ENCODE measurements at regions not wholly inside any gene's neighbourhood (a gene's known extent, or its start where the extent isn't known, plus 50 kb on each side); places are given as distances from the start of the nearest gene placed in this dataset.
A peak's percentile ranks its signal among the peaks of the same experiment; 100 is the strongest.

GRCh38 chr6:145276756-145277155 lies 458.6 kb downstream of the EPM2A start:
- H3K23ac ChIP-seq (ENCODE audit: insufficient read length, low read depth, low read length): no peak overlapping the region
- H3T11ph ChIP-seq (ENCODE audit: low read length): no peak overlapping the region
- H2BK120ac ChIP-seq (ENCODE audit: low read depth, low read length, poor library complexity, severe bottlenecking): no peak overlapping the region
- H3K56ac ChIP-seq (ENCODE audit: insufficient read length, low read depth, low read length): no peak overlapping the region
- H4K91ac ChIP-seq (ENCODE audit: insufficient read length, low read depth, low read length): no peak overlapping the region
- H3K4me1 Mint-ChIP-seq: peaks cover 6% of the 10 kb centered on the region in 2 experiments
- no peaks in the 10 kb centered on the region for H3K79me2 ChIP-seq (ENCODE audit: insufficient read depth, low read length)
- H3K4ac ChIP-seq (ENCODE audit: low read depth, low read length): no peak overlapping the region
- no peak overlapping the region for H3K9ac ChIP-seq (ENCODE audit: extremely low read depth, insufficient read length, low read length)
- TF ChIP-seq, protein P1, sequence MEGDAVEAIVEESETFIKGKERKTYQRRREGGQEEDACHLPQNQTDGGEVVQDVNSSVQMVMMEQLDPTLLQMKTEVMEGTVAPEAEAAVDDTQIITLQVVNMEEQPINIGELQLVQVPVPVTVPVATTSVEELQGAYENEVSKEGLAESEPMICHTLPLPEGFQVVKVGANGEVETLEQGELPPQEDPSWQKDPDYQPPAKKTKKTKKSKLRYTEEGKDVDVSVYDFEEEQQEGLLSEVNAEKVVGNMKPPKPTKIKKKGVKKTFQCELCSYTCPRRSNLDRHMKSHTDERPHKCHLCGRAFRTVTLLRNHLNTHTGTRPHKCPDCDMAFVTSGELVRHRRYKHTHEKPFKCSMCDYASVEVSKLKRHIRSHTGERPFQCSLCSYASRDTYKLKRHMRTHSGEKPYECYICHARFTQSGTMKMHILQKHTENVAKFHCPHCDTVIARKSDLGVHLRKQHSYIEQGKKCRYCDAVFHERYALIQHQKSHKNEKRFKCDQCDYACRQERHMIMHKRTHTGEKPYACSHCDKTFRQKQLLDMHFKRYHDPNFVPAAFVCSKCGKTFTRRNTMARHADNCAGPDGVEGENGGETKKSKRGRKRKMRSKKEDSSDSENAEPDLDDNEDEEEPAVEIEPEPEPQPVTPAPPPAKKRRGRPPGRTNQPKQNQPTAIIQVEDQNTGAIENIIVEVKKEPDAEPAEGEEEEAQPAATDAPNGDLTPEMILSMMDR (conservative IDR thresholded peaks at IDR 0.05): no peak
- H2BK20ac ChIP-seq (ENCODE audit: low read depth, low read length, poor library complexity, severe bottlenecking): no peak overlapping the region
- H2BK15ac ChIP-seq (ENCODE audit: low read depth, low read length): no peak overlapping the region
- H3K18ac ChIP-seq (ENCODE audit: insufficient read length, low read depth, low read length): no peak overlapping the region
- H3K36me3 Mint-ChIP-seq (ENCODE audit: insufficient read depth in 1 of 3, low read depth in 3 of 3): no peaks in the 10 kb centered on the region; a peak in 1 of 7 replicates
- no peak for DNase-seq
- H2AK5ac ChIP-seq (ENCODE audit: insufficient read length, low read length): no peak overlapping the region
- H3K4me3 Mint-ChIP-seq: no peak overlapping the region
- no peak overlapping the region for H3K4me2 ChIP-seq (ENCODE audit: insufficient read depth, insufficient read length, low read length)
- no peak overlapping the region for H4K5ac ChIP-seq (ENCODE audit: insufficient read length, low read depth, low read length)
- no peak overlapping the region for H4K8ac ChIP-seq (replicated peaks; ENCODE audit: insufficient read length, low read depth, low read length)
- no peak overlapping the region for H2BK5ac ChIP-seq (ENCODE audit: insufficient read length, low read length)
- H2AFZ ChIP-seq (ENCODE audit: low read length): no peak overlapping the region
- H2BK12ac ChIP-seq (ENCODE audit: insufficient read length, low read depth, low read length): no peak overlapping the region
- H3K27ac ChIP-seq (ENCODE audit: insufficient read length, low read depth, low read length): no peak overlapping the region
- H3K14ac ChIP-seq (ENCODE audit: insufficient read depth, low read length): no peak overlapping the region
- no peaks in the 10 kb centered on the region for H3K23me2 ChIP-seq (ENCODE audit: insufficient read length, low read depth, low read length, poor library complexity, severe bottlenecking)
- no peaks in the 10 kb centered on the region for H4K20me1 ChIP-seq (ENCODE audit: control insufficient read depth, insufficient read depth, insufficient read length)
- no peaks in the 10 kb centered on the region for H3K27me3 Mint-ChIP-seq (ENCODE audit: low read depth)
- no peaks in the 10 kb centered on the region for H3K79me1 ChIP-seq (ENCODE audit: insufficient read depth, low read depth, low read length, poor library complexity, severe bottlenecking)
- H3K9me3 ChIP-seq (ENCODE audit: control insufficient read depth, low read depth, low read length): no peaks in the 10 kb centered on the region
- H3K4me1 ChIP-seq (ENCODE audit: insufficient read depth, low read length): no peaks in the 10 kb centered on the region
- peaks cover 0 to 4% of the 10 kb centered on the region in 2 experiments; a peak in 1 of 5 replicates for H3K9me3 Mint-ChIP-seq
- no peaks in the 10 kb centered on the region for H3K27me3 ChIP-seq (ENCODE audit: insufficient read depth, low read length)
- peak overlapping the region; percentile 42 to 69 (median 45); a peak in 4 of 7 replicates for H3K27ac Mint-ChIP-seq

Data from H9 (cell line).